ENCODE measurements at regions not wholly inside any gene's neighbourhood (a gene's known extent, or its start where the extent isn't known, plus 50 kb on each side); places are given as distances from the start of the nearest gene placed in this dataset.

GRCh38 chr10:62554632-62555199, 180.5 kb downstream of the ZNF365 start:
- DNase-seq, result no peak

DNA sequence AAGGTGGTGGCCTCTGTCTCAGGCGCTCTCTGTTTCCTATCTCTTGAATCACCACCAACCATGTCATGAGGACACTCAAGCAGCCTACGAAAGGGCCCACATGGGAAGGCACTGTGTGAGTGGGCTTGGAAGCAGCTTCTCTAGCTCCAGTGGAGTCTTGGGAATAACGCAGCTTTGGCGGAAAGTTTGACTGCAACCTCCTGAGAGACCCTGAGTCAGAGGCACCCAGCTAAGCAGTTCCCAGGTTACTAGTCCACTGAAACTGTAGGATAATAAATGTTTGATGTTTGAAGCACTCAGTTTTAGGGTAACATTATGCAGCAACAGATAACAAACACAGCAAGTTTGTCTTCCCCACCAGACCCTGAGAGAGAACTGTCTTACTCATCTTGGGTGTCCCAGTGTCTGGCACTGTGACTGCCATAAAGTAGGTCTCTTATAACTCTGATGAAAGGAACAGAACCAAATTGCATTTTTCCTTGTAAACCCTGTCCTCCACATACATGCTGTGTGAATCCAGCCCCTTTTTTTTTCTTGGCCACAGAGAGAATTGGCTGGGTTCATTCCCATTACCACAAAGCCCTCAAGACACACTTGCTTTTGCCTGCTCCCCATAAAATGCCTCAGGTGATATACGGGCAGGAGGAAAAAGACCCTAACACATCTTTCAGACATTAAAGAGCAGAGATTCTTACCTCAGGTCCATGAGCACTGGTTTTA, 185.5 kb downstream of the ZNF365 start:
- no peak for DNase-seq

DNA sequence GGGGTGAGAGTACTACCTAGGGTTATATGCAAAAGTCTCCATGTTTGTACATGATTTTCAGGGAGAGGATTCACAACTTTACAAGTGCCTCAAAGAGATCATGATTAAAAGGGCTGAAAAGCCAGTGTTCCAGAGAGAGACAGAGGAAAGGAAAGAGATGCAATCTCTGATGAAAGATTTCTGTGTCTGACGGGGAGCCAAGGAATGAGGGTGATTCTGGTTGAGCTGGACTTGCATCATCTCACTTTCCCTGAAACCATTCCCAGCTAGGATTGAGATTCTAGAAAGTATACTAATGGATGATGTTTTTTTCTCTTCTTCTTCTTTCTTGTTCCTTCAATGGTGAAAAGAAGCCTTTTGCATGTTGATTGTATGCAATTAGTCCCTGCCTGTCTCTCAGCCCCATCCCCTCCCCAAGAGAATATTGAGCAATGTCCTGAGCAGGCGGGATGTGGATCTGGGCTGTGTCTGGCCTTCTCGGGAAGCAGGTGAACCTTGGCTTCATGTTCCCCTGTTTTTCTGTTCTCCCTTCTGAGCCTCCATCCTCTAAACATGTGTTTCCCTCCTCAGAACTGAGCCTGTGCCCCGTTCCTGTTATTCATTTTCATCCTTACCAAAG, 186.1 kb downstream of the ZNF365 start:
- no peak for DNase-seq

DNA sequence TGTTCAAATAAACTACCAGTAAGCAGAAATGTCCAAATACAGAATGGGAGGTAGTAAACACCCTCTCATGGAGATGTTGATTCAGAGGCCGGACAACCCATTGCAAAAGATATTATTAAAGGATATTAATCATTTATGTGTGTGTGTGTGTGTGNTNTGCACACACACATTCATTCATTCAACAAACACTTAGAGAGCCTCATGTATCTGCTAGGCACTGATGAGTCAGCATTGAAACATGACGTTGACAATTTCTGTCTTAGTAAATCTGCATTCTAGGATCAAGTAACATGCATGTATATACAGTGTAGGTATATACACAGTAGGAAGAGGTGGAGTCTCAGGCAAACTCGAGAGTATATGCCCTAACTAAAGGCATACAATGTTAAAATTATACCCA, 187.0 kb downstream of the ZNF365 start:
- no peak for DNase-seq

GRCh38 chr10:62562101-62562500, 187.9 kb downstream of the ZNF365 start:
- DNase-seq, result no peak

GRCh38 chr10:62562795-62563194, 188.6 kb downstream of the ZNF365 start:
- DNase-seq, result no peak

GRCh38 chr10:62573929-62574328, 199.8 kb downstream of the ZNF365 start:
- no peak for DNase-seq

DNA sequence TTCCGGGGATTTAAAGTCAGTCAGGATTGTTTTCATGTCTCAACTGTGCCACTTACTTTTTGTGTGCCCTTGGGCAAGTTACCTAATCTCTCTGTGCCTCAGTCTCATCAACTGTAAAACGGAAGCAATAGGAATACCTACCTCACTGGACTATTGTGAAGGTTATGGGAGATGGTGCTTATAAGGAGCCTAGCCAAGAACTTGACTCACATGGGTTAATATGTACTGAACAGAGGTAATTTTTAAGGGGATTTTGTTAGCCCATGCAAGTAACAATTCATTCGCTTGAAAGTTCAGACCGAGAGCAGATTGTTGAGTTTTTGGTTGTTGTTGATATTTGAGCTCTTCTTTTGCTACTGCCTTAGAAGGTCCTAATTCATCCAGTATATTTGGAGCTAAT, 202.9 kb downstream of the ZNF365 start:
- DNase-seq, result no peak

DNA sequence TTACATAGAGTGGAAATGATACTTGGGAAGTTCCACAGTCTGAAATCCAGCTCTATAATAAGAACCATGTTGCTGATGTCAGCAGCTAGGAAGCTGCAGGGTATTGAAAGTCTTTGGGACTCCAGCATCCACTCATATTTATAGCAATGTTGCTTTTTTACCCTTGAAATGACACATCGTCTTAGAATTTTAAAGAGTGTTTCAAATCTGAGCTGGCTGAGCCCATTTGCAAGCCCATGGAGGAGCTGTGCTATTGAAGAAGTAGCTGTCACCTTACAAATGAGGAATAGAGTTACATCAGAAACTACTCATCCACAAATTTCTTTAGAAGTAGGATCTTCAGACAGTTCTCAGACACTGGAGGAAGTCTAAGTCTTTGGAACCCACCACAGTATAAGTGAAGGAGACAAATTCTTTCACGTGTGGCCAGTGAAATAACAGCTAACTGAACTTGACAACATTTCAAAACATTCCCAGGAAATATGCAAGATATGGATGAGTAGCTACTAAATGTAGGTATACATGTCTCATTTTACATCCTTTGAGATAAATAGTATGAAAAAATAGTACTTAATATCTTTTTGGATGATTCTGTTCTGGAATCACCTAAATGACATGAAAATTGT, 203.6 kb downstream of the ZNF365 start:
- no peak for DNase-seq

GRCh38 chr10:62578301-62578700, 204.1 kb downstream of the ZNF365 start:
- no peak for DNase-seq

- DNase-seq, result no peak
Observed at GRCh38 chr10:62578916-62579315, 204.7 kb downstream of the ZNF365 start.

GRCh38 chr10:62580396-62580795, 206.2 kb downstream of the ZNF365 start:
- no peak for DNase-seq

DNA sequence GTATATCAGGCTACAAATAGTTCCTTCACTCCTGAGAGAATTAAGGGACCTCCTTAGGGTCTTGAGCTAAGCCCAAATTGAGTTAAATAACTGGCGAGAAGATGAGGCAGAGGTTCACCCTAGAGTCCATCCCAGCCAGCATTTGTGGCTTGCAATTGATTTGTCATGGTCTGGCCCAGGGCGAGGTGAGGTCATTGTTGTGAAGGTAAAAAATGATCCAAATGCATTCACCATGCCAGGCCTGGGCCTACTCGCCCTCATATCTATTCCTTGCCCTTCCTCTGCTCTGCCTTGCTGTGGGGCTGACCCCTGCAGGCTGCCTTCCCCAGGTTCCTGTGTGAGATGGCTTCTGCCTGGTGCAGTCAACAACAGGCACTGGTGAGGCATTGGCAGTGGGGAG, 207.2 kb downstream of the ZNF365 start:
- DNase-seq, result no peak

DNA sequence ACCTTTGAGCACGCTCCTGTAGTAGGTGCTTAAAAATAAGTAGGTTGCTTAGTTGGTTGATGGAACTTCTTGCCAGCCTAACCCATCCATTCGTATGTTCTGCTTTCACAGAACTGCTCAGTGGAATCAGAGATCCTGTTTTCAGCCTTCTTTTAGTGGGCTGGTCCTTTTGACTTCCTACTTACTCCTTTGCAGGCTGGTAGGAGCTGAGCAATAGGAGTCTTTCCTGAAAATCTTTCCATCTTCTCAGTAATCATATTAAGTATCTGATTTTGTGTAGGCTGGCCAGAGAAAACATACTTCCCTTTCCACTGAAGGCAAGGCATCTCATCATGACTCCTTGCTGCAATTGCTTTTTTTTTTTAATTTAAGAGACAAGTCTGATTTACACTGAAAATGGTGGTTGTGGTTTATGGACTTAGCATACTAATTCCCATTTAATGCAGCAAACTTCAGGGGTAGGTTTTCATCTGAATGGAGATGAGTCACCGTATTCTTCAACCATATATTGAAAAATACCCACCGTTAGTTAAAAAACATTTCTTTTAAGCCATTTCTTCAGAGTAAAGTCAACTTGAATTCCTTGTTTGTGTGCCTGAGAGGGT, 208.0 kb downstream of the ZNF365 start:
- DNase-seq, result no peak

GRCh38 chr10:62582804-62583208, 208.6 kb downstream of the ZNF365 start:
- DNase-seq, result no peak

- no peak for DNase-seq
Observed at GRCh38 chr10:62583876-62584615, 209.9 kb downstream of the ZNF365 start.

- no peak for DNase-seq
Observed at GRCh38 chr10:62584731-62585130, 210.6 kb downstream of the ZNF365 start.

- DNase-seq, result no peak
Observed at GRCh38 chr10:62585211-62585775, 211.1 kb downstream of the ZNF365 start.

DNA sequence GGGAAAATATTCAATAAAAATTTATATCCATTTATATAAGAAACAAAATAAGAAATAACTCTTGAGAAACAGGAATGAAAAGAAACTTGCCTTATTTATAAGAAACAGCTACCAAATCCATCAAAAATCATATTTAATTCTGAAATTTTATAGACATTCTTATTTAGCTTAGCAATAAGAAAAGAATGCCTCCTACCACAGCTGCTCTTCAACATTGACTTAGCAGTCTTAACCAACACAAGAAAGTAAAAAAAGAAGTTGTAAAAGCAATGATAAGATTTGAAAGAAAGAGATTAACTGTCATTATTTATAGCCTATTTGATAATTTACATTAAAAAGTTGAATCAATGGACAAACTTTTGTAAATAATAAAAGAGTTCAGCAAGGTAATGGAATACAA, 212.8 kb downstream of the ZNF365 start:
- no peak for DNase-seq

GRCh38 chr10:62588116-62588515, 213.9 kb downstream of the ZNF365 start:
- no peak for DNase-seq

- DNase-seq, result no peak
Observed at GRCh38 chr10:62589689-62590088, 214.8 kb upstream of the ADO start.

DNA sequence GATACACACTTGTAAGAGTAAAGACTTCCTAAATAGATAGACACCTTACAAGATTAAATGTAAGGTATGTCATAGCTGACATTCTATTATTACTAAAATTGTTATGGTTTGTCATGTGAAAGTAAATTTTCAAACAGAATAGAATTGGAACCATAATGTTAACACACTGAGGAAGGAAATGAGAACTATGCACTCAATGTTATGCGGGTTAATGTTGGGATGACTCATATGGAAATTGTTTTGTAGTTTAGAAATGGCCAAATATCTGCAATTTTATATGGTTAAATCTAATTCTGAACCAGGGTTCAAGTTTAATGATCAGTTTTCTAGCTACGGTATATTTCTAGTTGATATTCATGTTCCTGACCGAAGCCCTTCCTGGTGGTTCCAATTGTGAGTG, 214.2 kb upstream of the ADO start:
- DNase-seq, result no peak
